RWPE1 (cell line): ENCODE measurements at regions not wholly inside any gene's neighbourhood (a gene's known extent, or its start where the extent isn't known, plus 50 kb on each side); places are given as distances from the start of the nearest gene placed in this dataset.

Experiments used
- CTCF ChIA-PET: fragments of 350-600 bp; sonication (Branson Sonifier 250); formaldehyde crosslinking; extraction: SDS; loops from one replicate; lab custom pipeline; 2021; lab: Yijun Ruan, JAX
- POLR2A ChIA-PET: fragments of 400-600 bp; formaldehyde crosslinking; extraction: SDS; loops from one replicate; lab custom pipeline; 2020; ENCODE audit warnings: antibody characterized with exemption; ENCODE audit not compliant: low non-redundant PET; lab: Yijun Ruan, JAX
- DNase-seq: peaks from one replicate; pipeline ENCODE4 v3.0.0; 2012; ENCODE audit warnings: low spot score
- H3K27ac ChIP-seq: fragments of 450-650 bp; 2 replicates; pipeline ENCODE4 v1.5.1; 2017
- TF ChIP-seq, protein P1 (sequence below): fragments of 450-650 bp; conservative IDR thresholded peaks from 2 replicates; pipeline ENCODE4 v1.5.1; 2017; ENCODE audit warnings: low read depth, mild to moderate bottlenecking

DNA sequence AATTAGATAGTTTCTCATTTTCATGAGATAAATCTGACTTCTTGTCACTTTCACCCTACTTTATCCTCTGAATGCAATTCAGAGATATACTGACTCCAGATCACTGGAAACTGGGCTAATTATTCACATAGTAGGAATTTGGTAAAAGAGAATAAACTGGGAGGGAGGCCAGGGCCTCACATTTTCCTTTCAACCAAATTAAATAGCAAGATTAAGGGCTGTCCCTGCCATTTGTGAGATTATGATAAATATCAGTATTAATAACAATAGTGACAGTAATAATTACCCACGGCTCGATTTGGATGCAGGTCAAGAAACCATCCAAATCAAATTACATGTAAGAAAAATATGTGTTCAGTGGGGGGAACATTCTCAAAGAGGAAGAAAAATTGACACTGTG lies 140.5 kb downstream of the CD83 start:
- TF ChIP-seq, protein P1, sequence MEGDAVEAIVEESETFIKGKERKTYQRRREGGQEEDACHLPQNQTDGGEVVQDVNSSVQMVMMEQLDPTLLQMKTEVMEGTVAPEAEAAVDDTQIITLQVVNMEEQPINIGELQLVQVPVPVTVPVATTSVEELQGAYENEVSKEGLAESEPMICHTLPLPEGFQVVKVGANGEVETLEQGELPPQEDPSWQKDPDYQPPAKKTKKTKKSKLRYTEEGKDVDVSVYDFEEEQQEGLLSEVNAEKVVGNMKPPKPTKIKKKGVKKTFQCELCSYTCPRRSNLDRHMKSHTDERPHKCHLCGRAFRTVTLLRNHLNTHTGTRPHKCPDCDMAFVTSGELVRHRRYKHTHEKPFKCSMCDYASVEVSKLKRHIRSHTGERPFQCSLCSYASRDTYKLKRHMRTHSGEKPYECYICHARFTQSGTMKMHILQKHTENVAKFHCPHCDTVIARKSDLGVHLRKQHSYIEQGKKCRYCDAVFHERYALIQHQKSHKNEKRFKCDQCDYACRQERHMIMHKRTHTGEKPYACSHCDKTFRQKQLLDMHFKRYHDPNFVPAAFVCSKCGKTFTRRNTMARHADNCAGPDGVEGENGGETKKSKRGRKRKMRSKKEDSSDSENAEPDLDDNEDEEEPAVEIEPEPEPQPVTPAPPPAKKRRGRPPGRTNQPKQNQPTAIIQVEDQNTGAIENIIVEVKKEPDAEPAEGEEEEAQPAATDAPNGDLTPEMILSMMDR = no peak
- CTCF ChIA-PET = interaction anchor here (0.6 kb wide), 1 partner anchor 1118 kb away, joined by 3 read pairs; no protein-coding TSS in a partner anchor
- no peak overlapping the region for H3K27ac ChIP-seq
- POLR2A ChIA-PET = no interaction called here
- no peak for DNase-seq

DNA sequence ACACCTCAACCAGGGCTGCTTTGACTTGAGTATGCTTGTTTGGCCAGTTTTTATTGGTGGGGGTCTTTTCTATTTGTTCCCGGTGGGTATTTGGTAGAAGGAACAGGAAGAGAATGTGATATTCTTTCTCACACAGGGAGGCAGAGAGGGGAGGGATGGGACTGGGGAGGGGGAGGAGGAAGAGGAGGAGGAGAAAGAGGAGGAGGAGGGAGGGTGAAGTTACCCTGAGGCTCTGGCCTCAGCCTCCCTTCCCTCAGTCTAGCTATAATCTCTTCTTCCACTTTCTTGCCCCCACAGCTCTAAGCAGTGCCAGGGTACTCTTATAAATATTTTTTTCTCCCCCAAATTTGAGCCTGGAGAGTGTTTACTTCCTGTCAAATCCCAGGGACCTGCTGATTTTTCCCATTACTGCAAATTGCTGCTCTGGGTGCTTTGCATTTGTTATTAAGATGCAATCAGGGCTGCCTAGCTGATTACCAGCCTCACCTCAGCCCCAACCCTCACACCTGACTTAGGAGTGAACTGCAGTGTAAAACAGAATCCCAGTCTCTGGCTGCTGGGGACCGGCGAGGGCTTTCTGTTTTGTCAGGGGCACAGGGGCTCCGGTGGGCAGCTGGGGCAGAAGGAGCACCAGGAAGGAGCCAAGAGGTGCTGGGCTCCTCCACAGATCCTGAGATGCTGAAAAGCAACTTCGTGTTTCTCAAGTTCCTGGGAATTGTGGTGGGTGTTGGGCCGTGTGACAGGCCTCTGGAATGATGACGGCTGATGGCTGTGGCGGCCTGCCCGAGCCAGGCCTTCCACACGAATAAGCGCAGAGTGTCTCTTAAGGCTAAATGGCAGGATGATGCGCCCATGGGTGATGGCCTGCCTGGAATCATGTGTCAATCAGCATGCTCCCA lies 141.4 kb downstream of the CD83 start:
- no peak for DNase-seq
- CTCF ChIA-PET = no interaction called here
- TF ChIP-seq, protein P1 = no peak
- POLR2A ChIA-PET = no interaction called here
- no peak overlapping the region for H3K27ac ChIP-seq

DNA sequence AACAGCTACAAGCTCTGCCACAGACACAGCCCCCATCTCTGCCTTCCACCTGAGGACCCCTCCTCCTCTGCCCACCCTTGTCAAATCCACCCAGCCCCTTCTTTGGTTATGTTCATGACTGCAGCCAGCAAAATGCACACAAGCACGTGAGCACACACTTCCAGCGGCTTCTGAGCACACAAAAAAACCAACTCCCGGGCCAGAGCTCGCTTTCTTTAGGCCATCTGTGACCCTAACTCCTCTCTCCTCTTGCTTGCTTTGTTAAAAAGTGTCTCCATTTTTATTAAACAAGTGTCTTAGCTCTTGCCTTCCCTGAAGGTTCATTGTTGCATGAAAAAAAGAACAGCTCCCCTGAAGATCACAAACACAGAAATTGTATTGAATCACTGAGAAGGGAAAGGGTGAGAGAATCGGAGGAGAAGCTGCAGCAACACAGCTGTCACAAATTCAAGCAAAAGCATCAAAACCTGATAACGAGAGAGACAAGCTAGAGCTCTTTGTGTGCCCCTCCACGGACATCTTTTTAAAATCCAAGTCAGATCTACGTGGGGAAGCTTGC lies 142.1 kb downstream of the CD83 start:
- DNase-seq = no peak
- ChIA-PET CTCF (no interaction called here), POLR2A (no interaction called here)
- H3K27ac ChIP-seq = no peak overlapping the region
- TF ChIP-seq, protein P1 = no peak

DNA sequence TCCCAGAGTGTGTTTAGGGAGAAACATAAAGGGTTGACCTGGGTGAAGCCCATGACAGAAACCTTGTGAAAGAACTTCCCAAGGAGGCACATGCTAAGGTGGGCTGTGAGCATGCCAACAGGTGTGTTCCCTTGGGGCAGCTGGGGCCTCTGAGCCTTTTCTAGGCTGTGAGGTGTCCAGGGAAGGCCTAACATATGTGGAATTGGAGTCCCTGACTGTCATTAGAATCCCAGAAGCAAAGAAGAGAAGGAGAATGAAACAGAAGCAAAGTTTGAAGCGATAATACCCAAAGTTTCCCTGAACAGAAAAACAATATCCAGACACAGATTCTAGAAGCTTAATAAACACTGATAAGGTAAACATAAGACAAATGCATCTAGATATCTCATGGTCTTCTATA lies 143.3 kb downstream of the CD83 start:
- H3K27ac ChIP-seq = no peak overlapping the region
- TF ChIP-seq, protein P1 = no peak
- CTCF ChIA-PET = no interaction called here
- DNase-seq = no peak
- POLR2A ChIA-PET = no interaction called here

DNA sequence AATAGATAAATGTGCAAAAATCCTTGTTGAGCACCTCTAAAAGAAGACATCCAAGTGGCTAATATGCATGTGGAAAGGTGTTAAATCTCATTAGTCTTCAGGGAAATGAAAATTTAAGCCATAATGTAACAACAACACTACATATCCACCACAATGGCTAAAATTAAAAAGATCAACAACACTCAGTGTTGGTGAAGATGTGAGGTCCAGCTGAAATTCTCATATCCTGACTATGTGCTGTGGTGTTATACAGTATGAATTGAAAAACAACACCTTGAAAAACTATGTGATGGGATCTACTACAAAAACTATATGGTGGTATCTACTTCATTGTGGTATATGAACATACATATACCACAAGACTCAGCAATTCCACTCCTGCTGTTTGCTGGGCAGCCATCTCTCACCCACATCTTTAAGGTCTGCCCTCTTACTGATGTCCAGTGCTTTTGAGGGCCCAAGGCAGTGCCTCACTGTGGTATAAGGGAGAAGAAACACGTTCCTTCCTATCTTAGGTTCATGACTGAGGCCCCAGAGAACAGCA lies 146.4 kb downstream of the CD83 start:
- ChIA-PET POLR2A (no interaction called here), CTCF (no interaction called here)
- TF ChIP-seq, protein P1 = no peak

DNA sequence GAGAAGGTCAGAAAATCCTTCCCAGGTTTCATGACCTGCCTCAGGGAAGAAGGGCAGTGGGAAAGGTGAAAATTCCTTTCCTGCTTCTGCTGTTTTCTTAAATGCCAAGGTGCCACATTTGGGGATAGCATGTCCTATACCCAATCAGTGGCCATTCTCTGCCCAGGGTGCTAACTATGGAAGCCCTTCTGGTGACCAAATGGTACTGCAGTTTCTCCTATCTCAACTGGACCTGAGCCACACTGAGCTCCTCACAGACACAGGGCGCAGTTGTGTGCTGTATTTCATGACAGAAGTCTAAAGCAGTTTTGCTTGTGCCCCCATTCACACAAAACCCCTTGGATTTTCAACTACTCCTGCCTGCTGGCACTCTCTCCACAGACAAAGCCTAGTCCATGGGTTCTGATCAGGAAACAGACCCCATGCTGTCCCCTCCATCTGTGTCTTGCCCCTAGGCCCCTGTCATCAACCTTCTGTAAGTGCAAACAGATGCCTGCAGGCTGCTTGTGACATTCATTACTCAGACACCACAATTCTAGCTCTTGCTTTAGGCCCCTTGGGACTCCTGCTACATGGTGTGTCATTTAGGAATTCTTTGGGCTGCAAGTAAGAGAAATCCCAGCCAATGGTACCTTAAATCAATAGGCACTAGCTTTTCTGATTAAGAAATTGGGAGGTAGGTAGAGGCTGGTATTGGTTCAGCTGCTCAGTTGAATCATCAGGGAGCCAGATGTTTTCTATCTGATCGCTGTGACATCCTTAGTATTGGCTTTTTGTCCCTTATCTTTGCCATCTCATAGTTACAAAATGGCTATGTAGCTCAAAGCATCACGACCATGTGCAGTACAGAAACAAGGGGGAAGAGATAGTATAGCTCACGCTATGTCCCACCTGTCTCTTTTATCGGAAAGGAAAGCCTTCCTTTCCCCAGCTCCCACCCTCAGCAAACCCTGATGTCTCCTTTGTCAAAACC lies 147.8 kb downstream of the CD83 start:
- CTCF ChIA-PET = no interaction called here
- H3K27ac ChIP-seq = no peak overlapping the region
- TF ChIP-seq, protein P1 = no peak
- POLR2A ChIA-PET = no interaction called here
- DNase-seq = no peak

More for the DNA sequence above, 146.4 kb downstream of the CD83 start:
- H3K27ac ChIP-seq = no peak overlapping the region
- DNase-seq = no peak
